Skin of body (tissue), 1 donor: ENCODE measurements at regions not wholly inside any gene's neighbourhood (a gene's known extent, or its start where the extent isn't known, plus 50 kb on each side); places are given as distances from the start of the nearest gene placed in this dataset.
A peak's percentile ranks its signal among the peaks of the same experiment; 100 is the strongest.

Source experiments
- DNase-seq: peaks from one replicate; lab custom pipeline; 2025; lab: John Stamatoyannopoulos, UW

DNA sequence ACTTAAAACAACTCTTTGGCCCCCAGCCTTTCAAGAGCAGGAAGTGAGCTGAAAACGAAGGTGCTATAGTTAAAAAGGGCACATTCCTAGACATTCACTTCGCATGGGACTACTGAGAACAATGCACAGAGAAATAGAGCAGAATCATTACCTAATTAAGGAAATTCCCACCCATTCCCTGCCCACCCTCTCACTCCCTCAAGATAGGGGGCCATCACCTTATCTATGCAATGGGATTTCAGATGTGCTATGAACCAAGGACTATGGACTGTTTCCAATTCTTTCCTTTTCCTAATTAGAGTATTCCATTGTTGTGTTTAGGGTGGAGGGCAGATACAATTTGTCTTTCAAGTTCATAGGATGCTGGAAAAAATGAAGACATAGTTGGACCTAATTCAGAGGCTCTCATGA is 476.8 kb downstream of the CETN3 start:
- DNase-seq: no peak

DNA sequence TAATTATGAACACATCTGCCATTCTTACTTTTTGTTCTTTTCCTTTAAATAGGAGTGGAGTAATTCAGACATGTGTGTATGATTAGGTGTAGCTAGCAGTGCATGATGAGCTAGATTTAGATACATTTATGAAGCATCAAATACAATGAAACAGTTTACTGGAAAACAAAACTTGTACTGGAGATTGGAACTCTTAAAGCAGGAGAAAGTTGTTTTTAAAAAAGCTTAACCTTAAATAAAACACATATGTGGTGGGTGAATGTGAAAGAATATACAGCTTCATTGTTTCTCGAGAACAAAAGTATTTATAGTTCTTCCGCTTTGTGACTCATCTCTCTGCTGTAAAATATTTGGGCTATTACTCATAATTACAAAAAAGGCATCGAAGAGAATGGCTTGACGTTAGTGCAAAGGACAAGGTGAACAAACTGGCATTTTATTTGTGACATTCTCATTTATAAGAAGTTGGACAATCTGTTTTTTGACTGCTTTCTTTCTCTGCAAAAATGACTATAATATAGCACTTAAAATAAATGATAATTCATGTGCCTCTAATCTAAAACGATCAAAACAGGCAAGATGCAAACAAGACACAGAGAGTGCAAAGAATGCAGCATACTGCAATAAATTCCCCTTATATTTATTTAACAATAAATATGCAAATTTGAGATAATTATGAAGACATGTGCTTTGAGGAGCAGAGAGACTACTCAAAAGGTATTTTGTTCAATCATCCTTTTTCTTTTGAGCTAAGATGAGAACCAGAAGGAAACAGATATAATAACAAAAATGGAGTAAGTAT is 478.8 kb downstream of the CETN3 start:
- peak; percentile 91 for DNase-seq

DNA sequence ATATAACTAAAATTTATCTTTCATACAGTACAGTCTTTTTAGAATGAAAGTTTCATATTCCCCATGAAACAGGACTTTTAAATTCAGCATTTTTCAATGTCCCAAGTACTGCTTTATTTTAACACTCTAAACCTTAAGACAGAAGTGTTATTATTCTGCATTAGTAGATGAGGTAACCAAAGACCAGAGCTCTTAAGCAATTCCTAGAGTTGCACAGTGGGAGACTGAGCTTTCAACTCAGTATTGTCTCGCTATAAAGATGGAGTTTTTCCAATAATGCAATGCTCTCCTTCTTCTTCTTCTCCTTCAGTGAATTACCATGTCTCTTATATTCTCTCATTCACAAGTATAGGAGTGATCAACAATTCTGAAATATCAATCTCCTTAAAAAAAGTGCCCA is 479.7 kb downstream of the CETN3 start:
- DNase-seq: no peak

DNA sequence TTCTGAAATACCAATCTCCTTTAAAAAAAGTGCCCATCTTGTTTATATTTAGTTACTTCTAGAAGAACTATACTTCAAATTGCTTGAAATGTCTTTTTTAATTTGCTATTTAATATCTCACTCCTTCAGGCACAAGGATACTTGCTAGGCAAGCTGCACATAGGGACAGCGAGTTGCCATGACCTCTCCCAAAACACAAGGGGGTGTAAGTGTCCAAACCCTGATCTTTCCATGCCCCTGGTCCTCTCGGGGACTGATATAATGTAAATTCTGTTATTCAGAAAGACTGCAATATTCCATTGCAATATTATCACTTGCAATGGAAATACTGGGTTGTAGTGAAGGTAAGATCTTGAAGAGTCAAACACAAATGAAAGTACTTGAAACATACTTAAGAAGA is 480.4 kb downstream of the CETN3 start:
- DNase-seq: no peak

DNA sequence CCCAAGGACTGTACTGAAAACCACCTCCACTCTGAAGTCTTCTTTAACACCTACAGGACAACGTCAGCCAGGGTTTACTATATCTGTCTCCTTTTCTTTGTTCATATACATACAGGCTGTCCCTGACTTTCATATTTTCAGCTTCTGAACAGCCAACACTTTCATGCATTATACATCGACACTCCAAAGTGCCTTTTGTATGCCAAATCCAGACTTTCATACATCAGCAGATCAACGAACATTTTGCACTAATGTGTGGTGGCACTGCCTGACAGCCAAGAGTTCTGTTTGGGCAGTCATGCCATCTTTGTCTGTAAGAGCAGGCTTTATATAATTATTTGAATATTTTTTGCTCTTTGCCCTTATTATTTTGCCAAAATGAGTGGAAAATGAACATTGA is 487.4 kb downstream of the CETN3 start:
- DNase-seq: no peak

DNA sequence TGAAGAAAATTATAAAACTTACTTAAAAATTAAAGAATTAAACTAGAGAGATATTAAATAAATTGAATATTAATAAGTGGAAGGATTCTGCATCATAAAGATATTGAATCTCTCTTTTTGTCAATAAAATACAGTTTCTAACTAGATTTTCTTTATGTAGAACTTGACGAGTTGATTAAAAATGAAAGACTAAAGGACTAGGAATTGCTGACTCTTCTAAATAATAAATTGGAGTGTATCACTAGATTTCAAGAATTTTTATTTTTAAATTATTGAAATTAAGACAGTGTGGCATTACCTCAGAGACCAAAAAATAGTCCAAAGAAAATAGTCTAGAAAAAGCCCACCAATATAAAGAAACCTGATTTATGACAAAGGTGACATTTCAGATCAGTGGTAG is 492.4 kb downstream of the CETN3 start:
- no peak for DNase-seq

DNA sequence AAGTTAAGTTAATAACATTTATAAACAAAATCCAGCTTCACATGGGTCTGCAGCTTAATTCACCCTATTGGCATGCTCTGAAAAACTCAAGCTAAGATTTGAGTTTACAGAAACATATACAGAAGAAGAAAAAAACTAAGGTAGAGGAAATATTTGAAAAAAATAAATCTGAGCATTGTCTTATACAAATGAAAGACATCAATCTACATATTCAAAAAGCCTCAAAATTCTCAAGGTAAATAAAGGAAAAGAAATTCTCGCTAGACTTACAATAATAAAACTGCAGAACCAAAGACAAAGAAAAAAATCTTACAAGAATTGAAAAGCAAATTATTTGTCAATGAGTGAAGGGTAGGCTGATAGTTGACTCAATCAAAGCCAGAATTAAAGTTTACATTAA is 493.4 kb downstream of the CETN3 start:
- DNase-seq: no peak

DNA sequence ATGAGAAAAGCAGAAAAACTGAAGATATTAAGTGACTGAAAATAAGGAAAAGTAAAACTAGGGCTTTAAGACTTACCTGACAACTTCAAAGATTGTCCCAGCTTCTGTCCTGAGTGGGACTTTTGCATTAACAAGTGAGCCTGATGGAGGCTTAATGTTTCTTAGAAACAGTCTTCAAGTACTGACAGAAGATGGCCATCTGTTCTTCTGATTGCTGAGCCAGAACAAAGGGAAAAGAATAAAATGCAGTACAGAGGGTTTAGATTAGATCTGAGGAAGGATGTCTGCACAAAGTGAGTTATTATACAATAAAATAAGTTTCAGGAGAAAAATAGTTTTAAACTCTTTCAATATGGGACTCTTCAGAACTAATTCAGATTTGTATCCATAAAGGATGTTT is 500.7 kb downstream of the CETN3 start:
- no peak for DNase-seq

DNA sequence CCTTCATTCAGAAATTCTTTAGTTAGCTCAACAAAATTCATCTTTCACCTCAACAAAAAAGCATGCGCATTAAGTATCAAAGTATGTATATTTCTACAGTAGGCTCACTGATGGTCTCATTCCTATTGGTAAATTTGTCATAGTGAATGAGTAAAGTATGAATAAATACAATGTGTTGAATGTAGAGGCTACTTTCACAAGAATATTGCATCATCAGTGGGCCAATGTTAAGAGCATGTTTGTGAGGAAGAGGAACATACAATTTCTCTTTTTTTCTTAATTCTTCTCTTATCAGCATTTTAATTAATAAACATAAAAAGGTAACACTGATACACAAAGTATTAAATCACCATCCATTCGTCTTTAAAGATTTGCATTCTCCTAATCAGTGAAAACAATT is 505.1 kb downstream of the CETN3 start:
- no peak for DNase-seq

DNA sequence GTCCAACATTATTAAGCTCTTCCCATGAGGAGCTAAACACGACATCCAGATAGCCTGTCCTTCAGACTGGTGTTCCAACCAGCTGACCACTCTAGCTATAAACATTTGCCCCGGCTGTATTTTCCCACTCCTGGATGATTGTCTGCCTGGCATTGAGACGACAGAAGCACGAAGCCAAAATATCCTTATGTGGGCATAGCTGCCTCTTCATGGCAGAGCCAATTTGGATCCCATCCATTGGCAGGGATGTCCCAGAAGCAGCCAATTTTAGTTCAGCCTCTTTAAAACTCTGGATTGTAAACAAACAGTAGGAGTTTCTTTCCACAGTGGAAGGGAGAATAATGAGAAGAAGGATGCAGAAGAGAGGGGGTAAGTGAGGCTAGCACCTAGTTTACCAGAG is 507.6 kb downstream of the CETN3 start:
- DNase-seq: no peak

DNA sequence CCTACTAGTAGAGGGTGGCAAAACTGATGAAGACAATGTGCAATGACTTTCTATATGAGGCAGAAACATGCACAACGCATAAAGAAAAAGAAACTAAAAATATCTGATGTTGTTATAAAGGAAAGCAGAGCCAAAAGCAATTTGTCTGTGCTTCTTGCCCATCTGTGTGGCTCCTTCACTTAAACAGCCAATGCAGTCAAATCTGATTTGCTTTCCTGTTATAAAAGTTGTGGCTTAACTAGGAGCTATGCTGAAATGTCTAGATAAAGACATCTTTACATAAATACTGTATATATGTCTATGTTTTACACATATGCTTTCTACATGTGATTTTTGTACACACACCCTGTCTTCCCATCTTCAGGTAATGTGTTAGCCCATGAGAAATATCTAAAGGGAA is 508.2 kb downstream of the CETN3 start:
- no peak for DNase-seq

DNA sequence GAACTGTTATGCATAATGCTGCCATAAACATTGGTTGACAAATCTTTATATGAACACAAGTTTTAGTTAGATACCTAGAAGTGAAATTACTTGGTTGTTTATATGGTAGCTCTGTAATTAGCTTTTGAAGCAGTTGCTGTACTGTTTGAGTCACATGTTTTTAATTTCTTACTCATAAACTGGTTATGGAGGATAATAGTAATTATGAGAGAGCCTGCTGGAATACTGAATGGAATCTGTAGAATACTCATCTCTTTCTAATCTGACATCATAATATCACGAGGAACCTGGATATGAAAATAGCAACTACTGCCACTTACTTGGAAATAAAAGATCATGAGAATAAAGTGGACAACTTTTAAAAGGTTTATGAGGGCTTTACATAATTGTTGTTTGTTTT is 509.2 kb downstream of the CETN3 start:
- DNase-seq: no peak

DNA sequence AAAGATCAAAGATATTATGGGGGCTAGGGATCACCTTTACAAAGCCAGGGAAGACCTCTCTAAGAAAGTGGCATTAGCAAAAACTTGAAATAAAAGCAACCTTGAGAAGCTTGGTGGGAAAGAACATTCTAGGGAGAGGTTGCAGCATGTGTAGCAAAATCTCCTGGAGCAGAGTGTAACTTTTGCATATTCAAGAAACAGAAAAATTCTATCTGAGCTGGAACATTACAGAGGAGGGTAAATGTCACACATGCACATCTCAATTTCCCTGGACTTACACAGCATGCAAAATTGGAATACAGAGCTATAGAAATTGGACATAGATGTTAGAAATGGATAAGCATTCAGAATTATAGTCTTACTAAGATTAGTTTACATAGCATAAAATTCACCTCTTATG is 510.0 kb downstream of the CETN3 start:
- no peak for DNase-seq

DNA sequence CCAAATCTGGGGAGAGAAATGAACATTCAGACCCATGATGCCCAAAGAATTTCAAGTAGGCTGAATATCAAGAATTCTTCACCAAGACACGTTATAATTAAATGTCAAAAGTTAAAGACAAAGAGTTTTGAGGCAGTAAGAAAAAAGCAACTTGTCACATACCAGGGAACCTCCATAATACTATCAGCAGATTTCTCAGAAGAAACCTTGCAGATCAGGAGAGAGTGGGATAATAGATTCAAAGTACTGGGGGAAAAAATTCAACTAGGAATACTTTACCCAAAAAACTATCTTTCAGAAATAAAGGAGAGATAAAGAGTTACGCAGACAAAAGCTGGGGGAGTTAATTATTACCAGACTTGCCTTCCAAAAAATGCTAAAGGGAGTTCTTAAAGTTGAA is 516.0 kb downstream of the CETN3 start:
- no peak for DNase-seq

DNA sequence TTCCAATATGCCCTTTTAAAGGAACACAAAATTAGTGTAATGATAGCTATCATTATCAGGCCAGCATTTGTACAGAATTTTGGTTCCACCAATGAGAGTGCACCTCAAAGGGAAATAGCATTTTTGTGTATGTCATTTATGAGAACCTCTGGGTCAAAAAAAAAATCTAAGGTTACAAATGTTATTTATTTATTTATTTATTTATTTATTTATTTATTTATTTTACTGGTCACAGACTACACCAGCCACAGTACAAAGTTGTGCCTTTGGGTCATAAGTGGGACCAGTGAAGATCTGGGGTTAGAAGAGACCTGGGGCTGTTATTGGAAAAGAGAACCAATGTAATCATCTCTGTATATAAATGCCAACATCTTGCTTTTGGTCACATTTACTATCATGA is 523.9 kb downstream of the CETN3 start:
- no peak for DNase-seq

DNA sequence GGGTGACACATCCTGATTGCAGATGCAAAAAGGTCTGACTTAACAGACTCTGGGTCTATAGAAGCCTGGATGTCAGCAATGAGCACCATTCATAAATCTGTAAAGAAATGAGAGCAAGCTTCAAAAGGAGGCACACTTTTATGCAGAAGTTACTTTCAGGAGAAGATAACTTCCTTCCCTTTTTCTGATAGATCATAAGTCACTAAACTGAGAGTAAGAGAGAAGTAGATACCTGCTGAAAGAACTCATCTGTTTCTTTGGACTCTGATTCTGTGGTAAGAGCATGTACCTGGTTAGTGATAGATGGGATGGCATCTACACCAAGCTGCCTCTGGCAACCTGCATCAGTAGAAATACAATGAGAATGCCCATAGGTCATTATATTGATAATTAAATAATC is 525.6 kb downstream of the CETN3 start:
- DNase-seq: no peak

DNA sequence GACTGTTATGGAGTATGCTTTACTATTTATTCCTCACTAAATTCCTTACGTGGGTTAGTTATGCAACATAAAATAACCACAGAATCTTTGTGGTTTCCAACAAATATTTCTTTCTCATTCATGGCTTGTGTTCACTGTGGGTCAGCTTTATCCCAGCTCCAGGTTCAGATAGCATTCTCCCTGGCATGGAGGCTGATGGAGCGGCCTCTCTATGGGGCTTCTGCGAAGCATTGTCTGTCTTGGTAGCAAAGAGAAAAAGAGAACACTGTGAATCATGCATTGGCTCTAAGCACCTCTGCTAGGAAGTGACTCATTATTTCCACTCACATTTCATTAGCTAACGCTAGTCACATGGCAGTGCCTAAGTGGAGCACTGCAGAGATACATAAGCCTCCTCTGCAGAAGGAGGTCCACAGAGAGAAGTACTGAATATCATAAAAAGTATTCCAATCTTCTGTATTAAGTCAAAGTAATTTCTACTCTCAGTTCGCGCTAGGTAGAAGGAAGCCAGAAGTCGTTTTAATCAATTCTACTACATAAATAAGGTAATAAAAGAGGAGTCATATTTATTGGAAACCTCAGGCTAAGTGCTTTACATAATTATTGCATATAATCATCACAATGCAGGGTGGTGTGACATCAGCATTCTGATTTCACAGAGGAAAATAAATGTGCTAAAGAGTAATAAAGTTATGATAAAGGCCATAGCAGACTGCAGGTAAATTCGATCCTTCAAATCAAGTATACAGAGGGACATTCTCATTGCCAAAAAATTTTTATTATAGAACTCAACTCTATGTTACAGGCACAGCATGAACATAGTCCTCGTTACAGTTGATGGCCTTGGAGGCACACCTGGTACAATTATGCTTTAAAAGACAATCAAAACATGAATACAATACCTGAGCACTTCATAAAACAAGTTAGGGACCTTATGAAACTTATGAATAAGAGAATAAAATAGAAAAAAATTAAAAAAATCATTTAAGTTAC is 531.1 kb downstream of the CETN3 start:
- DNase-seq: peak; percentile 11

DNA sequence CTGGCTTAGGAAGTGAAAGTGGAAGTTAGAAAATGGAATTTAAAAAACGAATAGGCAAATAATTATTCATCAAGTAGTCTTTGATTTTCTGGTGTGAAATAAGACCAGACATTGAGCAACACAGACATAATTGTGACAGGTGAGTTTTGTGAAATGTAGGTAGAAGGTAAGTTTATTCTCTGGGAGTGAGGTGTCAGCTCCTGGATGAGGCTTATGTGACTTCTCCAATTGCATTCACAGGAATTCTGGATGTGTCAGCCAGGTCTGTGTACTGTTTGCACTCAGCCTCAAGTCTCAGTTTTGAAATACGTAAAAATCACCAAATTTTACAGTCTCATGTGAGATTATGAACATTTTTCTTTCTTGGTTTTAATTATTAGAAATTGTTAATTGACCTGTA is 537.6 kb downstream of the CETN3 start:
- DNase-seq: no peak

DNA sequence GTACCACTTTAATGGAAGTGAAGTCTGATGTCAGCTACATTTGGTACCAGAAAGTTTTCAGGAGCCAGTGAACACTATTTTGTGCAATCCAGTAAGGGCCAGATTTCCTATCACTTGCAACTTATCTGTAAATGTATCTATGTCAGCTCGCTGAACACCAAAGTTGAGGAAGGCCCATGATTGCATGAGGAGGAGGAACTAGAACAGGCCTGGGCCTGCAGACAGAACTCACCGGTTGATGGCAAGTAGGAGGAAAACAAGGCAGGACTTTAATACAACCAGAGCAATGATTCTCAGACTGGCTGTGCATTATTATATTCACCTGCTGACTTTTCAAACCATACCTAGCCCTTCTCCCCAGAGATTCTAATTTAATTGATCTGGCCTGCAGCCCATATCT is 540.2 kb downstream of the CETN3 start:
- no peak for DNase-seq

DNA sequence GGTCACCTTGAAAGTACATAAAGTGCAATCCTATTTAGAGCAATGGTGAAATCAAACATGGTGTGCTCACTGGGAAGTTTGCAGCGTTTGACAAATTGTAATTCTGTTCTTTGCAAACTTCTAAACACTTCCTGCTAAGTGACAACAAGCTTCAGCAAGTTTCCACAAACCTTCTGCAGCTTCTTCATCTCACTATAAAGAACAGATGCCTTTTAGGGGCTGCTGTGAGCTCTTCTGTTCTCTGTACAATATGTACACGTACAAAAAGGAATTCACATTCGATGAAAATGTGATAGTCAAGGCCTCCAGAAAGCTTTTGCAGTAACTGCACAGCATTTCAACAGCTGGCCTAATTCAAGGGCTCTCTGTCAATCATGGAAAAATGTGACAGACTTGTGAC is 543.1 kb downstream of the CETN3 start:
- no peak for DNase-seq

DNA sequence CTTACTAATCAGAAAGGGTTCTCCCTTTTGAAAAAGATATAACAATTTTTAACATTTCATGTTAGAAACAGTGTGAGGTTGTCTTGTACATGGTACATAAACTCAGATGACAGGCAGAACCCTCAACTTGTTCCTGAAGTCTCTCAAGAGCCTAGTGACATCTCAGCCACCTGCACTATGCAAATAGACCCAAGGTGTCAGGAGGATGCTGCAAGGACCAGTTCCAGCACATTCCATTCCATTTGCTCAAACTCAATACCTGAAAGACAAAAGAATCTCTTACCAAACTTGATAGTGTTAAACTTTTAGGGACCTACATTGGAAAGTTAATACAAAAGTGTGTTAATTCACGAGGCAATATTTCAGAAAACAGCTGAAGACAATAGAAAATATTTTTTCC is 544.6 kb downstream of the CETN3 start:
- no peak for DNase-seq

DNA sequence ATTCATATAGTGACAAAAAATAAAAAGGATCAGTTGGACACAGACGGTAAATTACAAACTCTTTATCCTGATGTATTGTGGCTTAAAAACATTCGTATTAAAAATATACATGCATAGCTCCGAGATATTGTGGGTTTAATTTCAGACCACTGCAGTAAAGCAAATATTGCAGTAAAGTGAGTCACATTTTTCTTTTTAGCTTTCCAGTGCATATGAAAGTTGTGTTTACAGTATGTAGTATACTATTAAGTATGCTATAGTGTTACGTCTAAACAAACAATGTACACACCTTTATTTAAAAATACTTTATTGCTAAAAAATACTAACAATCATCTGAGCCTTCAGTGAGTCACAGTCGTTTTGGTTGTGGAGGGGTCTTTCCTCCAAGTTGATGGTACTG is 551.8 kb downstream of the CETN3 start:
- no peak for DNase-seq

DNA sequence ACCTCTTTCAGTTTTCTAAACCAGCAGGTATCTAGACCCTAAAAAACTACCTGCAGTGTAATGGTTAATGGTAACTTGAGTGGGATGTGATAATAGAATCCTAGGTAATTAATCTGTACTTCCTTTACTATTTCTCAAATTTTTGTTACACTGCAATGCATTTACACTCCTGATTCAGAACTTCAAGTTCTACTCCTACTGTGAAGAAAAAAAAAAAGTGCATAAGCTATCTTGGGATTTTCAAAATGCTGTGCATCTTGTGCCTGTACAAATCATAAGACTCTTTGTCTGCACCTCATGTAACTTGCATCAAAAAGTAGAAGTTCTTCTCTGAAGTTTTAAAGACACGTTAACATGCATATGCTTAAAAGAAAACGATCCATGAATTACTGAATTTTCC is 554.1 kb downstream of the CETN3 start:
- DNase-seq: no peak
